GM12874 (cell line): ENCODE measurements at regions not wholly inside any gene's neighbourhood (a gene's known extent, or its start where the extent isn't known, plus 50 kb on each side); places are given as distances from the start of the nearest gene placed in this dataset.

Source experiments
- CTCF ChIP-seq: IDR thresholded peaks from 2 replicates; pipeline ENCODE4 v1.5.1; 2011; ENCODE audit warnings: low read depth, mild to moderate bottlenecking, control low read depth, low read length, moderate library complexity; ENCODE audit not compliant: insufficient read depth

- TF ChIP-seq CTCF: peak; percentile 32; the same call in 1 of the 2 replicates
Measured at GRCh38 chr11:70942593-70942992, 309.8 kb downstream of the SHANK2 start.

- no peak for TF ChIP-seq CTCF
Measured at GRCh38 chr11:70944141-70944540, 308.2 kb downstream of the SHANK2 start.

- no peak for TF ChIP-seq CTCF
Measured at GRCh38 chr11:70944636-70945035, 307.7 kb downstream of the SHANK2 start.

- no peak for TF ChIP-seq CTCF
Measured at GRCh38 chr11:70948398-70948797, 304.0 kb downstream of the SHANK2 start.

- TF ChIP-seq CTCF: no peak
Measured at GRCh38 chr11:70948855-70949531, 303.4 kb downstream of the SHANK2 start.

GRCh38 chr11:70951139-70951804, 301.1 kb downstream of the SHANK2 start:
- no peak for TF ChIP-seq CTCF

- TF ChIP-seq CTCF: no peak
Measured at GRCh38 chr11:70952191-70952590, 300.2 kb downstream of the SHANK2 start.
